Esophagus squamous epithelium (tissue), 4 donors: ENCODE measurements at regions not wholly inside any gene's neighbourhood (a gene's known extent, or its start where the extent isn't known, plus 50 kb on each side); places are given as distances from the start of the nearest gene placed in this dataset.

ENCODE experiments used
- POLR2A ChIP-seq, 4 donors: fragments of 450-650 bp; IDR thresholded peaks; one replicate each; pipeline ENCODE4 v1.6.1; 2017; ENCODE audit warnings: antibody characterized with exemption in 4 of 4, mild to moderate bottlenecking in 4 of 4, moderate library complexity in 3 of 4
- TF ChIP-seq, protein P1 (sequence below), 6 experiments: fragments of 450-650 bp in 4 of 6; fragments of 200-600 bp in 2 of 6; sonication (generic) in 2 of 6; IDR thresholded peaks; one replicate each; pipeline ENCODE4 v1.5.1; 2016 to 2019; ENCODE audit warnings: antibody characterized with exemption in 6 of 6, mild to moderate bottlenecking in 4 of 6, moderate library complexity in 4 of 6

DNA sequence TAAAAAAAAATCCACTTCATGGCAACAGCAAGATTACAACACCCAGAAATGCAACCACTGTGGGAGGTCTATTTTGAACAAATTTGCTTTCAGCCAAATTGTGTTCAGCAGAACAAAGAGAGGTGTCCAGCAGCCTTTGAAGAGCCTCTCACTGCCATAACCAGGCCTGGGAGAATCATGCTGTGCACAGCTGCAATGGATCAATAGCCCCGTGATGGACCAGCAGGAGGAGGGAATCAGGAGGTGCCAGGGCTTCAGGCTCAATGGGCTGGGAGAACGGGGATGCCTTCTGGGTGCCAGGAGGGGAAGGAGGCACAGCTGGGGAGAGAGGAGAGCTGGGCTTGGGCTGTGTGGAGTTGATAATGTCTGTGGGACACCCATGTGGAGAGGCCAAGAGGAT lies 366.2 kb upstream of the EEF2KMT start:
- TF ChIP-seq, protein P1, sequence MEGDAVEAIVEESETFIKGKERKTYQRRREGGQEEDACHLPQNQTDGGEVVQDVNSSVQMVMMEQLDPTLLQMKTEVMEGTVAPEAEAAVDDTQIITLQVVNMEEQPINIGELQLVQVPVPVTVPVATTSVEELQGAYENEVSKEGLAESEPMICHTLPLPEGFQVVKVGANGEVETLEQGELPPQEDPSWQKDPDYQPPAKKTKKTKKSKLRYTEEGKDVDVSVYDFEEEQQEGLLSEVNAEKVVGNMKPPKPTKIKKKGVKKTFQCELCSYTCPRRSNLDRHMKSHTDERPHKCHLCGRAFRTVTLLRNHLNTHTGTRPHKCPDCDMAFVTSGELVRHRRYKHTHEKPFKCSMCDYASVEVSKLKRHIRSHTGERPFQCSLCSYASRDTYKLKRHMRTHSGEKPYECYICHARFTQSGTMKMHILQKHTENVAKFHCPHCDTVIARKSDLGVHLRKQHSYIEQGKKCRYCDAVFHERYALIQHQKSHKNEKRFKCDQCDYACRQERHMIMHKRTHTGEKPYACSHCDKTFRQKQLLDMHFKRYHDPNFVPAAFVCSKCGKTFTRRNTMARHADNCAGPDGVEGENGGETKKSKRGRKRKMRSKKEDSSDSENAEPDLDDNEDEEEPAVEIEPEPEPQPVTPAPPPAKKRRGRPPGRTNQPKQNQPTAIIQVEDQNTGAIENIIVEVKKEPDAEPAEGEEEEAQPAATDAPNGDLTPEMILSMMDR (IDR thresholded peaks at IDR 0.05) = no peak
- TF ChIP-seq POLR2A (IDR thresholded peaks at IDR 0.05) = no peak
